HS-27A (cell line): ENCODE measurements at regions not wholly inside any gene's neighbourhood (a gene's known extent, or its start where the extent isn't known, plus 50 kb on each side); places are given as distances from the start of the nearest gene placed in this dataset.

ENCODE experiments used
- DNase-seq: peaks from one replicate; pipeline ENCODE4 v3.0.0-alpha.2; 2012; ENCODE audit warnings: low read depth, missing footprints

- DNase-seq, result no peak
Measured at GRCh38 chr2:236971919-236972381, 113.7 kb upstream of the COPS8 start.

GRCh38 chr2:236972491-236973342 is 113.0 kb upstream of the COPS8 start:
- no peak for DNase-seq

GRCh38 chr2:236973343-236973980 is 112.2 kb upstream of the COPS8 start:
- no peak for DNase-seq

DNA sequence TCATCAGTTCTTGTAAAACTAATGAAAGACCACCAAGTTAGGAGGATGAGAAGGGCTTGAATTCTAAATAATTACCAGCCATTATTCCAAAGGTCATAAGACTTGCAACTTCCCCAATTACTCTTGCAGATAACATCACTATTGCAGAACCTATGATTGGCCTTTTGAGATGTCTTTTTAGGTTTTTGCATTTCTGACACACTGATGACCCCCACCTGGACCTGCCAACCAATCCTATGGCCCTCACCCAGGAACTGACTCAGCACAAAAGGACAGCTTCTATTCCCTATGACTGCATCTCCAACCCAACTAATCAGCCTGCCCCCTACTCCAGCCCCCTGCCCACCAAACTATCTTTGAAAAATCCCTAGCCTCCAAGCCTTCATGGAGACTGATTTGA is 111.5 kb upstream of the COPS8 start:
- no peak for DNase-seq

DNA sequence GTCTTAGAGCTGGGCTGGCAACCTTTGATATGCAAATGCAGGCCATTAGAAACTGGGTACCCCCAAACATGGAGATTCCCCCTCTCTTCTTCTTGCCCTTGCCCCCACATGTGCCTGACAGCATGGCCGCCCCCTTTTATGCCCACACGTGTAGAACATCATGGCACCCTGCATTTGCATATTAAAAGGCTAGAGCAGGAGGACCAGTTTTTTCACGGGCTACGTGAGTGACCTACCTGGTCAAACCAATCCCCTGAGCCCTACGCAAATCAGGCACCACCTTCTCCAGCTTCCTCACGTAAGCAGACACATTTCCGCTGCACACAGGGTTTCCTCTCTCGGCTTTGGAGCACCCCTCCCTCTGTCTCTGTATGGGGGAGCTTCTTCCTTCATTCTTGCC is 110.9 kb upstream of the COPS8 start:
- DNase-seq, result no peak

DNA sequence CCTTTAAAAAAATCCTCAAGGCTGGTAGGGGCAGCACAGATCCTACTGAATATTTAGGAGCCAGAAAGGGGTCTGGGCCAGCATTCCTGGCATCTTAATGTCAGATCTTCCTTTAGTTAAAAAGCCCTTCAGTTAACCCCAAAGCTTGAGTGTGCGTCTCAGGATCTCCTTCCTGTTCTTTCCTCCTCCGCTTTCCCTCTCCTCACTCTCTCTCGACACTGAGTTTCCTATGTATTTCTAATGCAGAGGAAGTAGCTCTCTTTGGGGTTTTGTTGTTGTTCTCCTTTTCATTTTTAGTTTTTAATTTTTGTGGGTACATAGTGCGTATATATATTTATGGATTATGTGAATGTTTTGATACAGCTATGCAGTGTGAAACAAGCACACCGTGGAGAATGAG is 109.9 kb upstream of the COPS8 start:
- DNase-seq, result no peak

DNA sequence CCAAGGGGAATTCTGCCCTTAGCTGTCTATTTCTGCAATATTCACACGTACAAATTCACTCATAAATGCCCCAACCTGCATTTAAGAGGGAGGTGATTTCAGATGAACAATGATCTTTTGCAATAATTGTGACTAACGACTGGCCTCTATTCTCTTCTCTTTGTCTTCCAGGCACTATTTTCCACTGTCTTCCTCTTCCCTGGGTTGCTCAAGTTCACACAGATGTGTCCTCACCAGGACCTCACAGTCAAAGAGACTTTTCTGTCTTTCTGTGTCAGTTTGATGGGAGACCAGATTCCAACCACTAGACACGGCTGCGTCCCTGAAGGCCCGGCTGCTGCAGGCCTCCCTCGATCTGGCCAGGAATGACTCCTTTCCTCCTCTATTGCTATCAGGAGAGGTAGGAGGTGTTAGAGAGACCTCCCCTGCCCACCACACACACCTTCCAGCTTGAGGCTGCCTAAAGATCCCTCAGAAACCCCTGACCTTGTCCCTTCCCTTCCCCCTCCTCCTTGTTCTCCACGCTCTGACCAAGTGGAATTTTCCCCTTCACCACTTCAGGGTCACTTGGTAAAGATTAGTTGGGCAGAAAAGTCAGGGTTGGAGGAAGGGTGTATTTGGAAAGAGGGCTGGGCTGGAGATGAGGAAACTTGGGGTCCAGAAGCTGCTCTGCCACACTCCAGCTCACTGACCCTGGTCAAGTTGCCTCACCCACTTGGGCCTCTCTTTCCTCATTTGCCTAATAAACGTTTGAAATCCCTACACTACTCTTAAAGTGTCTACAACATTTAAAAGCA is 109.2 kb upstream of the COPS8 start:
- no peak for DNase-seq

DNA sequence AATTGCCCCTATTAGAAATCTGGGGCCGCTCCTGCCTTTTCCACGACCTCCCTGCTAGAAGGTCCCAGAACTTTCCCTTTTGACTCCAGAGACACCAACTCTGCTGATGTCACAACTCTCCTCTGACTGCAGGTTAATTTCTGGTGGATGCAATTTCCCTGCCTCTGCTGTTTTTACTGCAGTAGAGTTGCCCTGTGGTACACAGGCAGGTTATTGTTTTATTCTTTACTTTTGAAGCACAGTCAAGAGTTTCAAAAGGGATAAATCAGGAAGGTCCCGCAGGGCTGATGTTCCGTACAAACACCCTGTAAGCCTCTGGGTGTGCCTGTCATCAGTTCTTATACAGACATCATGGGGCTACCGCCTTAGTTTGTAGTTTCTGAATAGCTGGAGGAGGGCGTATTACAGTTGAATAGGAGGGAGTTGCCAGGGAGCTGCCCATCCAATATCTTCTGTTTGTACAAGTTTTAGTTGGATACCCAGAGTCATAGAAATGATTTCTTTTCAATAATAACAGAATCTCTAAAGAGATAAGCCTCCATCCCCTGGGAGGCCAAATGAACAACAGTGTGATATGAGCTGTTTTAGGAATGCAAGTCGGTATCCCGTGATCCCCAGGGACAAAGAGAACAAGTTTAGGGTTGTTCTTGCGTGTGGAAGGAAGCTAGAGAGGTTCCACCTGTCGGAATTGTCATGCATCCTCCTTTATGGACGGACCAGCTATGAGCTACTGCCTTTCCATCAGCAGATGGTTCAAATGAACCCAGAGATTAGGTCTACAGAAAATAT is 108.4 kb upstream of the COPS8 start:
- DNase-seq, result no peak

DNA sequence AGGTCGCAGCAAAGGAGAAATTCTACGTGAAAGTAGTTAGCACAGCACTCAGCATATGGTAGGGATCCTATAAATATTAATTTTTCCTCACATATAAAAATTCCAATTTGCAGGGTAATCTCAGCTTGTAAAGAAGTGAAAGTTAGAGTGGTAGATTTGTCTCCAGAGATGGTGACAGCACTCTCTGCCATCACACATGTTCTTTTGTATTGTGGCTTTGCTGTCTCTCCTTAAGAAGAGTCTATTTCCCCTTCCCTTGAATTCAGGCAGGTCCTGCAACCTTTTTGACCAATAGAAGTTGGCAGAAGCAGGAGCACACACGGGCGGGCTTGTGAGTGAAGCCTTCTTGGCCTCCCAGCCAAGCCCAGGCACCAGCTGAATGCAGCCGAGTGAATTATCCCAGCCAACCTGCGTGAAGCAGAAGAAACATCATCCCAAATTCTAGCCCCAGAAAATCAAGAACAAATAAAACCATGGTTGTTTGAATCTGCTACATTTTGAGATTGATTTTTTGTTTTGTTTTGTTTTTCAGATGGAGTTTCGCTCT is 107.8 kb upstream of the COPS8 start:
- DNase-seq, result no peak

DNA sequence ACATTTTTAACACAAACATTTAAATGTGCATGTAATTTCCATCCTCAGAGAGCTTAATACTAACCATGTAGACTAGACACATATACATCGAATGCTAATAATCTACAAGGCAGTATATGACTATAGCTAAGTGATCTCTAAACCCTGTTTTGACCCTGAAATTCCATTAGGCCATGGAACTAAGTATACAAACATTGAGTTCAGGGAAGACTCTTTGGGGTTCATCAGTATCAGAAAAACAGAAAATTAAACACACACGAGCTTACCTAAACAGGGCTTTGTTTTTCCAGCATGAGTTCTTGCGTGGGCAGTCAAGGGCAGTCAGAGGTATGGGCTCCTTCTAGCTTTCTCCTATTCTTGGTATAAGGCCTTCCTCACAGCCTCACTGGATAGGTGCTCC is 106.0 kb upstream of the COPS8 start:
- no peak for DNase-seq

- no peak for DNase-seq
Measured at GRCh38 chr2:236980961-236981360, 104.7 kb upstream of the COPS8 start.

GRCh38 chr2:236981701-236982485 is 103.8 kb upstream of the COPS8 start:
- no peak for DNase-seq

DNA sequence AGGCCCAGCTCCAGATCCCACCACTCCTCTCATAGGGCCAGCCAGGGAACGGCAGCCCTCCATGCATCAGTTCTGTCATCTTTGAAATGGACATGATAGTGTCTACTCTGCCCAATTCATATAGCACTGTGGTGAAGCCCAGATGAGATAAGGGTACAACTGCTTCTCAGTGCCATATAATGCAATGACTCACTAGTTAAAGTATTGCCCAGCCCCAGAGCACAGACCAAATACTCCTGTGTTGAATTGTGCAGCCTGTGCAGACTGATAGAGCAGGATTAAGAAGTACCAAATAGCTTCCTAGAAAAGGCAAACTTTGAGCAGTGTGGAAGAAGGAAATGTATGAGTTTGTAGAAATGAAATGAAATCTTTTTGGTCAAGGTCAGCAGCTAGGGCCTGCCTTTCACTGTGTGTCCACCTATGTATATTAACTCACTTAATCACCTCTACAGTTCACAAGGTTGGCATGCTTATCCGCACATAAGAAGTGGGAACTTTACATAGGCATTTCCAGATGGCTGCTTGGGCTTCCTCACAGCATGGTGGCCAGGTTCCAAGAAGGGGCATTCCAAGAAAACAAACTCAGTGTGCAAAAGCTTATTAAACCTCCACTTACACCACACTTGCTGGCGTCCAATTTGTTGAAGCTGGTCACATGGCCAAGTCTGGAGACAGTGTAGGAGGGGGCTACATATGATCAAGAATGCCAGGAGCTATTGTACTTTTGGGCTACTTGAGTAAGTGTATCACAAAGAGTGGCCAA is 102.8 kb upstream of the COPS8 start:
- DNase-seq, result no peak

- no peak for DNase-seq
Measured at GRCh38 chr2:236984046-236984445, 101.6 kb upstream of the COPS8 start.

DNA sequence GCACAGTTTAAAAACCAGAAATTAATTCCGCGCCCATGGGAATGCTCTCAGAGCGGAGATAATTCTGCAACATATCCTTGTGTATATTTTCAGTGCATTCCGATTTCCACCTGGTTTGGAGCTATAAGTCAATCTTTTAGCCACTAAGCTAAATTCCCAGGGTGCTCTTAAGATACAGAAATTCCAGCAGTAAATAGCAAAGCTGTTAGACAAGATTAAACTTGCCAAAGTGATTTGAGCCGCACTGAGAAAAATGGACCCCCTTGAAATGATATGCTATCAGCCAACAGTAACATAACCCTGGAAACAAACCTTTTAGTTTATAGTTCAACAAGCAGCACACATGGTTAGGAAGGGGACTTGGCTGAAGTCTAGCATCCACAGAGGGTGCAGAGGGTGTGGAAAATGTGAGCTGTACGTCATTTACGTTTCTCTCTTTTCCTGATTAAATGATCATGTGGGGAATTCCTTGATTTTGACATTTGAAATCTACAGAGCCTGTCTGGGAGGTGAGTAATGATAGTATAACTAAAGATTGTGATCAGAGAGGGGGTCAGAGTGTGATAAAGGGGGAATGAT is 99.8 kb upstream of the COPS8 start:
- no peak for DNase-seq

GRCh38 chr2:236986524-236987330 is 99.0 kb upstream of the COPS8 start:
- DNase-seq, result no peak

GRCh38 chr2:236988216-236988615 is 97.5 kb upstream of the COPS8 start:
- no peak for DNase-seq

DNA sequence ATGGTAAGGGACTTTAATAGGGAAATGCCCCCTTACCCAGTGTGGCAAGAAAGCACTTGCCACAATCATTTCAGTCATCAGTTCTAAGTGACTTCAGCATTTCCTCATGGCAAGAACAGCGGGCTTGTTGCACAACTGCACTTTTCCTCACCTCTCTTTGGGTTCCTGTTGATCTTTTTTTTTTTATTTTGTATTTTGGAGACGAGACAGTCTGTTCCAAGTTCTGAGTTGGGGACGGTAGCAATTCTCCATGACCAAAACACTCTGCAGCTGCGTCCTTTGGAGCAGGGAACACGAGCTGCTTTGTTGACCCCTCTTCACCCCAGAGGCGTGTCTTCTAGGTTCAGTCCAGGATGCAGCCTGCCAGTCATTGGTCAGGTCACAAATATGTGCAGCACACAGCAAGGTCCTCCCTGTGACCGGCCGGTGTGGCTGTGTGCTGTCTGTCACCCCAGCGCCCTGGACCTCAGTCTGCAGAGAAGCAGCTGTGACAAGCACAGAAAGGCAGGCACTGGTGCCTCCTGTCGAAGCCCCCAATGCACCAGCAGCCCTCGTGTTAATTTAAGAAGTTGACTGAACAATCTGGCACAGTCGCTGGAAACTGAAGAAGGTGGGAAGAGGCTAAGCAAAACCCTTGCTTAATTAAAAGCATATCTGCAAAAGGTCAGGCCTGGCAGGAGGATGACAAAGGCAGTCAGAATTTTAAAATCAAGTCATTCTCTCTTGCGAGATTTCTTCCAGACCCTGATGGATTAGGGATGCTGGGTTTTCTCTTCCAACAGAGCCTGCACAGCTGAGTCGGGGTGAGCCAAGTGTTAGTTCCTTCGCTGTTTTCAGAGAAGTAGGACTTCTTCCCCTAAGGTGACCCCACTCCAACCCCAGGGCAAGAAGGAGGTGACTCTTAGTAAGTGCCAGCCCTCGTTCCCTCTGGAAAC is 96.7 kb upstream of the COPS8 start:
- DNase-seq, result no peak
